ENCODE measurements at regions not wholly inside any gene's neighbourhood (a gene's known extent, or its start where the extent isn't known, plus 50 kb on each side); places are given as distances from the start of the nearest gene placed in this dataset.

DNA sequence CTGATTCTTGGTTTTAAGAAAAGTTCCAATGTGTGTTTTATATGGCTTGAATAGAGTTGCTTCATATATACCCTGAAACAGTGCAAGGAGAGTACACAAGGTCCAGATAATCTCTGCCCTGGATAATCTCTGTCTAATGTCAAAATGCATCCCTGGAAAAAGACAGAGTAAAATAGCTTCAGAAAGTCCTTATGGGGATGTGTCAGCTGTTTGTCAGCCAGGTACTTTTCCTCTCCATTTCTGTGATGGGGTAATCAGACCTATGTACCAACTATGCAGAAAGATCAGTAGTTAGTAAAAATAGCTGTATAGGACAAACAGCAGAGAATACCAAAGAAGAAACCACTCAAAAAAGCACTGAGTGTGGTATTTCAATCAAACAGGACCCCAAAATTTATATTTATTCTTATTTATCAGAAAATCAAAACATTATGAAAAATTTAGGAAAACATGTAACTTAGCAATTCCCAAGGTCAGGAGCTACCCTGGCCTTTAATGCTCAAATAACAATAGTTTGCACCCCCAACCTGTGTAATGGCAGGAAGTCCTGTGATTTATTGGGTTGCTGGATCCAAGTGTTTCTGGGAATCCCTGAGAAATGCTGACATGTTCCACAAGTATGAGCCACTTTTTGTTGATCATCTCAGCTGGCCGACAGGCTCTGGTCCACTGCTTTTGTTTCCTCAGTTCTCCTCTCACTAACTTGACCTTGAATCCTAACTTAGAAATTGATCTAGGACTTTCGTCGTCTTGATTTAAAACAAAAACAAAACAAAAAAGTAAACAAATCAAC lies 69.6 kb downstream of the MDH1 start:
- DNase-seq (ENCODE audit: low read depth): no peak
- in situ Hi-C loops (cut with HindIII; ENCODE audit: low pct_unique_long_range_greater_than_20kb, low sequenced_read_pairs): no loop called here

DNA sequence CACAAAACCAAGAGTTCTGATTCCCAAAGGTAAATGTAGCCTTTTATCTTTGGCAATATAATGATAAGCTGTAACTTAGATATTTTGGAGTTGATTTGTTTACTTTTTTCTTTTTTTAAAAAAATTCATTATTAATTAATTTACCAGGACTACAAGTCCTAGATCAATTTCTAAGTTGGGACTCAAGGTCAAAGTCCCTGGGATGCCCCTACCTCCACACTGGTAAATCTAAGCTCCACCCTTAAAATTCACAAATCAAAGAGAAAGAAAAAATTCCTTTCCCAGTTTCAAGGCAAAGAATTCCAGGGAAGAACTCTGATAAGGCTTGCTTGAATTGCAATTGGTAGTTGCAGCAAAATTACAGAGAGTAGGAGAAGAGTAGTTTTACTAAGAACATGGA lies 71.3 kb downstream of the MDH1 start:
- no peak for DNase-seq (ENCODE audit: low read depth)
- in situ Hi-C loops (cut with HindIII; ENCODE audit: low pct_unique_long_range_greater_than_20kb, low sequenced_read_pairs): no loop called here

DNA sequence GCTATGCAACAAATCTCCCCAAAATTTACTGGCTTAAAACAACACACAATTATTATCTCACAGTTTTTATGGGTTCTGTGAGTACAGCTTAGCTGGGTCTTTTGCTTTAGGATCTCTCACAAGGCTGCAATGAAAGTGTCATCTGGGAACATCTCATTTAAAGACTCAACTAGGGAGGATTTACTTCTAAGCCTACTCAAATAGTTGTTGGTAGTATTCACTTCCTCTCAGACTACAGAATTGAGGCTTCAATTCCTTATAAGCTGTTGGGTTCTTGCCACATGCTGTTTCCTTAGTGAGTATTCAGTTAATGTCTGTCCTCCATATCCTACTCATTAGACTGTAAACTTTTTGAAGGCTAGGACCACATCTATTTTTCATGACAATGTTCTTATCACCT lies 72.3 kb downstream of the MDH1 start:
- in situ Hi-C loops (cut with HindIII; ENCODE audit: low pct_unique_long_range_greater_than_20kb, low sequenced_read_pairs): no loop called here
- no peak for DNase-seq (ENCODE audit: low read depth)

DNA sequence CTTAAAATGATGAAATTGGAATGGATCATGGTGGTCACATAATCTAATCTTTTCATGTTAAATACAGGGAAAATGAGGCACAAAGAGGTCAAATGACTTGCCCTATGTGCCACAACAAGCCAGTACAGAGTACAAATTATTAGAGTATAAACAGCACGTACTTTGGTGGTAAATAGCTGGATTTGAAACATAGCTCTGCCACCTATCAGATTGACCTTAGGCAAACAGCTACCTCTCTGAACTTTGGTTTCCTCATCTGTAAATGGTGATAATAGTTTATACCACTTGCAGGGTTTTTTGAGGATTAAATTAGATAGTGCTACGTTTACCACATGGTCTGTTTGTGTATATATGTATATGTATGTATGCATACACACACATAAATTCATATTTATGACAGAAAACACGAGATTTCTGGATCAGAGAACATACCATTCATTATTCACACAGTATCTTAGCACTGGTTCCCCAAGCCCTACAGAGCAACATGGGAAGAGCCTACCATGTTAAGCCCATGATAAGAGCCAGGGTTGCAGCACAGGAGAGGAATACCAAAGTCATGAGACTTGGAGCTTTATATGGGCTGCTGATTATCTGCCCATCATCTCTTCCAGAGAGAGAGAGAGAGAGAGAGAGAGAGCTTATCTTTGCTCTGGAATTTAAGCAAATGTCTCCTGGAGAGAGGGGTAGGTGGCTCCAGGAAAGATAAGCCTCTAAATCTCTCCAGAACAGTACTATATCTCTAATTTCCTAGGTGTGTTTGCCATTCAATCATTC lies 73.5 kb downstream of the MDH1 start:
- DNase-seq (ENCODE audit: low read depth): no peak
- in situ Hi-C loops (cut with HindIII; ENCODE audit: low pct_unique_long_range_greater_than_20kb, low sequenced_read_pairs): no loop called here

DNA sequence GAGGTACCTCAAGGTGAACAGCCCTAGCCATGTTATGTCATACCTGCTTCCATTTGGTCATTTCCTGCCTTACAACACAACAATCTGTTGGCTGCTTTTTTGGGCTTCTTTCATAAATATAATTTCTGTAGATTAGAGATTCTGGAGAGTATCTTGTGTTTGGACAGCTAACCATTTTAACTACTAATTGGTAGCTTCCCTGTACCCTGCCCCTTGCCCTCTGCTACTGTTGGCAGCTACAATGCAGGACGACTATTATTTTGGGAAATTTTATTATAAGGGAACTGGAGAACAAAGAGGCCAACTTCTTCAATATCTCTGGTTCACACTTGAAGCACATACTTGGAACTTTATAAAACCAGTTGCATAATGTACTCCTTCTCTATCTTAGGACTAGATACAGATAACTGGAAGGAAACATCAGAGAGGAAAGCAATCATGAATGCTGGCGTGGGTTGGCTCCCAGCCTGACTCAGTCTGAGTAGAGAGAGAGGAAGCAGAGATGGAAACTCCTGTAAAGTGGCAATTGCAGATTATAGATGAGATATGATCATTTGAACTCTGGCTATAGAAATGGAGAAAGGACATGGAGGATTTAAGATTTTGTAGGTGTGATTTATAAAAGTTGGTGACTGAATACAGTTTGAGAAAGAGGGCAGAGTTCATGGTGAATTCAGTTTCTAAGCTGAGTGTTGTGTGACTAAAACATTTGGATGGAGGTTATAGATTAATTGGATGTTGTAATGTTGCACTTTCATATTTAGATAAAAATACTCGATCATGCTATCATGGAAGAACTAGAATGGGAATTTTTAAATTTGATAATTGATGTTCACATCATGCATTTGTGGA lies 74.5 kb downstream of the MDH1 start:
- no peak for DNase-seq (ENCODE audit: low read depth)
- in situ Hi-C loops (cut with HindIII; ENCODE audit: low pct_unique_long_range_greater_than_20kb, low sequenced_read_pairs): no loop called here

DNA sequence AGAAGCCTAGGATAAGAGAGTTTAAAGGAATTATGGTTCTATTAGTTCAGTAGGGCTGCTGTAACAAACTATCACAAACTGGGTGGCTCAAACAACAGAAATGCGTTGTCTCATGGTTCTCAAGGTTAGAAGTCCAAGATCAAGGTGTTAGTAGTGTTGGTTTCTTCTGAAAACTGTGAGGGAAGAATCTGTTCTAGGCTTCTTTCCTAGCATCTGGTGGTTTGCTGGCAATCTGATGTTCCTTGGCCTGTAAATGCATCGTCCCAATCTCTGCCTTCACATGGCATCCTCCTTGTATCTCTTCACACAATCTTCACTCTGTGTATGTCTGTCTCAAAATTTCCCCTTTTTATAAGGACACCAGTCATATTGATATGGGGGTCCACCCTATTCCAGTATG lies 76.3 kb downstream of the MDH1 start:
- in situ Hi-C loops (cut with HindIII; ENCODE audit: low pct_unique_long_range_greater_than_20kb, low sequenced_read_pairs): no loop called here
- DNase-seq (ENCODE audit: low read depth): no peak

DNA sequence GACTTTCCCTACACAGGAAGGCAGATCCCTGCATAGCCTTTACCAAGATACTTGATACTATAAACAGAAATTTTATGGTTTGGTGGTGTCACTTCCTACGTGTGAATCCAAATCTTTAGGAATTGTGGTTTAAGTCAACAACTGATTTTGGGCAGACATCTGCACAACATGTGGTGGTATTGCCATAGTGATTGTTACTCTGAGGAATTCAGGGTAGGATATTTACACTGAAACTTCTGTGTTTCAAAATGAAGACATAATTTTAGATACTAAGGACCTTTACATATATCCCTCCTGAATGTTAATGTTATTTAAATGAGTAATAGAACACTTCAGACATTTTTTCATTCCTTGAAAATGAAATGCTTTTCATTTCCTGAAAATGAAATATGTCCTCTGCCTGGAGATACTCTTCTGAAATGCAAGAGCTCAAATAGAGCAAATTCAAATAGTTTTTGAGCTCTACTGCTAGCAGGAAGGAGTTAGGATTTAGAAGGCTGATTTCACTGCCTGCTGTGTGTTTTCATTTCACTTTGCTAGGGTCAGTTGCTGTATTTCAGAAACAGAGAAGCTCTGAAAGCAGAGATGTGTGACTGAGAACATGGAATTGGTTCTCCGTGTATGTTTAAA lies 77.2 kb downstream of the MDH1 start:
- in situ Hi-C loops (cut with HindIII; ENCODE audit: low pct_unique_long_range_greater_than_20kb, low sequenced_read_pairs): no loop called here
- no peak for DNase-seq (ENCODE audit: low read depth)

DNA sequence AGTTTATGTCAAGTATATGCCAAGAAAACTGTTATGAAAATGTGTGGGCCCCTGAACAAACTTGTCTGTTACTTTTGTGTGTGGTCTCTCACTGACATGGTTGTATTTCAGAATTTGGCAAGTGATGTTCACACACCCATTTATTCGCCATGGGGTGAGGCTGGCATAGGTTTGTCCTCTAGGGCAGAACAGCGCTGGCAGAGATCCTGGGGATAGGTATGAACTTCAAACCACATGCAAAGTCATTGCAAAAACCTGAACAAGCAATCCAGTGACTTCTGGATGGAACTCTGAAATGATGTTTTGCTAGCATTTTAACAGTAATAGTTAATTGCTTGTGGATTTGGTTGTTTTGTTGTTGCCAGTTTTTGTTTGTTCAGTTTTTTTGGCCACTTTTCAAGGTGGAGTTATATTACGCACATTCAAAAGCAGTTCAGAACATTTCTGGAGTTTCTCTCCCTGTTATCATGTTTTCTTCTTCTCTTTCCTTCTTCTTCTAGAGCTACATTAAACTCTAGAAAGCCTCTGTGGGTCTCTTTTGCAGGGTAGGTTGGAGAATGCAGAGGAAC lies 78.5 kb downstream of the MDH1 start:
- no peak for DNase-seq (ENCODE audit: low read depth)
- in situ Hi-C loops (cut with HindIII; ENCODE audit: low pct_unique_long_range_greater_than_20kb, low sequenced_read_pairs): no loop called here

DNA sequence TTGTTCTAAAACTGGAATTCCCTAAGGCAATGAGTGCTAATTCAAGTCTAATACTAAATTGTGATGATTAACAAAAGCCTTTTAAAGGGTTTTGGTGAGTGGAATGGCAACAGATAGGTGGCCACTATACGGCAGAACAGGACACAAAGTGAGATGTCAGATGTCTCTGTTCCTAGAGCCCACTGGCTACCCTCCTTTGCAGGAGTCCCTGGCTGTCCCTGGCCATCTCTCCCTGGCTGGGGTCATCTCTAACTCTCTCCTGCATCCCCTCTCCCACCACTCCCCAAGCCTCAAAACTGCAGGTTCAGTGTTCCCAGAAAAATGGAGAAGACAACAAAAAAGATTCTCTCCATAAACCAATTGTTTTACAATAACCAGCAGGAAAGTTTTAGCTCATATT lies 79.2 kb downstream of the MDH1 start:
- DNase-seq (ENCODE audit: low read depth): no peak
- in situ Hi-C loops (cut with HindIII; ENCODE audit: low pct_unique_long_range_greater_than_20kb, low sequenced_read_pairs): no loop called here

DNA sequence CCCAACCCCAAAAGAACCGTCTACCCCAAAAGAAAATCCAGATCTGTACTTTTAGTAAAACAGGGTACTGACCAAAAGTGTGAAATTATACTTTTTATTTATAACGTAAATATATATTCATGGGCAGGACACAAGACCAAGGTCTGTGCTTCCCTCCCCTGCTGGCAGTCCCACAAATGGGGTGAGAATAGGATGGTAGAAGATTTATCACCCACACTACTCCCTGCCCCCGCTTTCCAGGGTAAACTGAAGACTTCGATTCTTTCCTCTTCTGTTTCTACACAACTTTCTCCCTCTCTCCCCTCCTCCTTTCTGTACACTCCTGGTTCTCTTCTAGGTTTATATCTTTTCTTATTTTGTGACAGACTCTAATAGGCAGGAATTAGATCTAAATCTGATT lies 79.7 kb downstream of the MDH1 start:
- no peak for DNase-seq (ENCODE audit: low read depth)
- in situ Hi-C loops (cut with HindIII; ENCODE audit: low pct_unique_long_range_greater_than_20kb, low sequenced_read_pairs): no loop called here

DNA sequence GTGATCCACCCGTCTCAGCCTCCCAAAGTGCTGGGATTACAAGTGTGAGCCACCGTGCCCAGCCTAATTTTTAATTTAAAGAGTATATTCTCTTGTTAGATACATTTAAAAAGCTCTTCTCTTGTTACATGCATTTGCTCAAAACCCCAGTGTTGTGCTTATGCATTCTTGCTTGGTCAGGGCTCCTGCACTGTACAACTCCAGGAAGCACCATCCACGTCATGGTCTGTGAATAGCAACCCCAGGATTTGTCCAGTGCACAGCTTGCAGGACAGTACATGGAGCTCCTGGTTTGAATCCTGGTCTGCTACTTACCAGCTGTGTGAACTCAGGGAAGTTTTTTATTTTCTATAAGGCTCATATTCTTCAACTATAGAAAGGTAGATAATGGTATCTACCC lies 80.8 kb downstream of the MDH1 start:
- in situ Hi-C loops (cut with HindIII; ENCODE audit: low pct_unique_long_range_greater_than_20kb, low sequenced_read_pairs): no loop called here

DNA sequence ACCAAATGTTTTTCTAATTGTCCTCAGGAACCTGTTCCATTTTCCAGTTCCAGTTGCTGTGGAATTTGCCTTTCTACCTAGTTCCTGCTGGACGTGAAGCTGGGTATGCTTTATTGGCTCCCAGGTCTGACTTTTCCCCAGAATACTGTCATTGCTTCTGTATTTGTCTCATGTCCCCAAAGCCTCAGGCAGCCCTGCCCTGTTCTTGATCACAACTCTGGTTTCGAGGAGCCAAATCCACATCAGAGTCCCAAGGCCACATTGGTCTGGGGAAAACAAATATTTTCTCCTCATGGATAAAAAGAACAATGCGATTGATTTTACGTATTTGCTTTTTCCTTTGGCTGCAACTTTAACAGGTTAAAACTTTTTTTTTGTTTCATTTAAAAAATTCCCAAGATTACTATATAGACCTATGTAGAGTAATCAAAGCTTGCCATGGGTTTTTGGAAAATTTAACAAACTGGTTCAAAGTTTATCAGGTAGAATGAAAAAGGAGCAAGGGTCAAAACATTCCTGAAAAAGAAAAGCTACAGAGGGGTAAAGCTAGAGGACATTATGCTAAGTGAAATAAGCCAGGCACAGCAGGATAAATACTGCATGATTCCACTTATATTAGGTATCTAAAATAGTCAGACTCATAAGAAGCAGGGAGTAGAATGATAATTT lies 85.2 kb downstream of the MDH1 start:
- DNase-seq (ENCODE audit: low read depth): no peak
- in situ Hi-C loops (cut with HindIII; ENCODE audit: low pct_unique_long_range_greater_than_20kb, low sequenced_read_pairs): no loop called here

More for the DNA sequence above, 80.8 kb downstream of the MDH1 start:
- no peak for DNase-seq (ENCODE audit: low read depth)

DNA sequence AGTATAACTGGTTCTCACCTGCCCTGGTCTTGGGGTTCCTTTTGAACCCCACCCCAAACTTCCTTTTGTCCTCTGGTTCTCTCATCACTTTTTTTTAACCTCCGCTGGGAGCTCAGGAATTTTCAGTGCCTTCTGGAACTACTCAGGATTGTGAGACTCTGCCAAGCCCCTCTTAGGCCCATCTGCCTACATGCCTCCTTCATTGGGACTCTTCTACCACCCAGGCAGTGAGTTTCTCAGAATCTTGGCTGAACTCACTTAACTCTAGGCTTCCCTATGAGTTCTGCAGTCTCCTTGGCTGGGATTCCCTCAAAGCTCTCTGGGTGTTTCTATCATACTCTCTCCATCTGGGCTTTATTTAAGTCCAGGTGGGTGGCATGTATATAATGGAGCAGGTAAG lies 86.3 kb downstream of the MDH1 start:
- in situ Hi-C loops (cut with HindIII; ENCODE audit: low pct_unique_long_range_greater_than_20kb, low sequenced_read_pairs): no loop called here
- DNase-seq (ENCODE audit: low read depth): no peak

DNA sequence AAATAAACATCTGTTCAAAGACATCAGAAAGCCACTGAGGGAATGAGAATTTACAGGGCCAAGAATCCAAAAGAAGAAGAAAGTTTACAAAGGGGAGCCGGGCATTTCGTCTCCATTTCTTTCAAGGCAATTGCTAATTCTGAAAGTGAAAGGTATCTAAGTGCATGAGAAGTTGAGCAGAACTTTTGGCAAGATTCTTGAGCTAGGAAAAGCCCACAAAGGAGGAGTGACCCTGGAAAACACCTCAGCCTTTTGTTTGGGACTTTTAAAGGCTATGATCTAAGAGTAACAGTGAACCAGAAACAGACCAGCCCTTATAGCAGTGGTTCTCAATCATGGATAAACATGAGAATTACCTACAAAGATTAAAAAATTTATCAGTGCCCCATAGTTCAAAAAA lies 87.4 kb downstream of the MDH1 start:
- no peak for DNase-seq (ENCODE audit: low read depth)
- in situ Hi-C loops (cut with HindIII; ENCODE audit: low pct_unique_long_range_greater_than_20kb, low sequenced_read_pairs): no loop called here

DNA sequence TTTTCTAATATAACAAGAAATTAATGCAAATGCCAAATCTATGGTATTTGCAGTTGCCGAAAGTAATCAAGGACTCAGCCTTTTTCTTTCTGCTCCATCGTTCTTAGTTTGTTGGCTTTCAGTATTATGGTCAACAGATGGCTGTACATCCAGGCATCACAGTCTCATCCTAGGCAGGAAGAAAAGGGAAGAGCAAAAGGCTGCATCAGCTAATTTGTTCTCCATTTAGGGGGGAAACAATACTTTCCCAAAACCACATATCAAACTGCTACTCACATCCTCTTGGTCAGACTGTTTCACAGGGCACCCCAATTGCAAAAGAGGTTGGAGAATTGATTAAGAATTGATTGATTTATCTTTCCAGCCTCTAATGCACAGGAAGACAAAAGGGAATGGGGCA lies 89.3 kb downstream of the MDH1 start:
- in situ Hi-C loops (cut with HindIII; ENCODE audit: low pct_unique_long_range_greater_than_20kb, low sequenced_read_pairs): no loop called here
- no peak for DNase-seq (ENCODE audit: low read depth)

DNA sequence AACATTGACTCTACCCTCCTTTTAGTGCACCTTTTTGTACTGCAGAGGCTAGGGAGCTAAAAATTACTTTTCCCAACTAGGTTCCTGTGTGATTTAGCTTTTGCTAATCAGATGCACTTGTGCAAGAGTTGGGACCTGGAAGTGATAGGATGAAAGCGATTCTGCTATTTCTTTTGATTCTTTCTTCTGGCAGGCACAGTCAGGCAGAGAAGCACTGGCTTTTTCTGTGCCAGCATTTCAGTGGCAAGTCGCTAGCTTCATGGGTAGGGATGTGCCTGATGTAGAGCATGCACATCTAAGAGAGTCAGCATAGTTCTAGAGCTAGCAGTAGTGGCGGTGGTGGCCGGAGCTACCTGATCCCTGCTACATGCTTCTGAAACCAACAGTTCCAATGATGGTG lies 89.8 kb downstream of the MDH1 start:
- no peak for DNase-seq (ENCODE audit: low read depth)
- in situ Hi-C loops (cut with HindIII; ENCODE audit: low pct_unique_long_range_greater_than_20kb, low sequenced_read_pairs): no loop called here

DNA sequence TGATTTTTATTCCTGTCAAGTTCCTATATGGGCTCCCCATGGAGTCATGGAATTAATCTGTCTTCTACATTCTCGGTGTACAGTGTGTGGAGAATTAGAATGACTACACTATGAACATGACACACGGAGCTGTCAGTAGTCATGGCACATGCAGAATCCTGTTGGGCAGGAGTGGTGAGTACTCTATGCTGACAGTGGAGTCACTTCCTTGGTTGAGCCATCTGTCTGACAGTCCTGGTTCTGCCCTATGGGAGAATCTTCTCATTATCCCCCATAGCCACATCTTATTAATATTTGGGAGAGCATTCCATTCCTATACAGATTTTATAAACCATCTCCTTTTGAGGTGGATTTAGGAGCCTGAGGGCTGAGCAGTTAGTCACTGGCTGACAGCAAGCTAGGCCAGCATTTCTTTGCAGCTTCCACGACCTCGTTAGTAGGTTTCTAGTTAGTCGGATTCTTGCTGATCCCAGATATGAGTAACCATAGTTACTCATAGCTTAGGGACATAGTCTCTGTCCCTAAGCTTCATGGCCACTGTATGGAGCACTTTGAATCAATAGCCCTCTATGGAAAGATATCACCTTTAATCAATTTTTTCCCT lies 90.6 kb downstream of the MDH1 start:
- in situ Hi-C loops (cut with HindIII; ENCODE audit: low pct_unique_long_range_greater_than_20kb, low sequenced_read_pairs): no loop called here
- DNase-seq (ENCODE audit: low read depth): no peak
